ENCODE measurements at regions not wholly inside any gene's neighbourhood (a gene's known extent, or its start where the extent isn't known, plus 50 kb on each side); places are given as distances from the start of the nearest gene placed in this dataset.

GRCh38 chr1:207244409-207244801, 77.1 kb upstream of the CD55 start:
- no peak for TF ChIP-seq CTCF (IDR thresholded peaks at IDR 0.05; ENCODE audit: low read depth, low read length, poor library complexity, severe bottlenecking)
- no peak for TF ChIP-seq EZH2phosphoT487 (IDR thresholded peaks at IDR 0.05; ENCODE audit: borderline replicate concordance, low read length)
